GM21576 (cell line): ENCODE measurements at regions not wholly inside any gene's neighbourhood (a gene's known extent, or its start where the extent isn't known, plus 50 kb on each side); places are given as distances from the start of the nearest gene placed in this dataset.
"Not testable (repeated sequence)": the region's sequence is repeated elsewhere in the genome, so short reads cannot be mapped to it uniquely, and the experiment has no call there.

ENCODE experiments used
- ATAC-seq: cut with Tn5 transposase; IDR thresholded peaks from one replicate; pipeline ENCODE4 v1.9.1; 2021; ENCODE audit warnings: mild to moderate bottlenecking, moderate library complexity; ENCODE audit not compliant: unreplicated experiment

- ATAC-seq = not testable (repeated sequence)
These were observed 53.9 kb downstream of the CDRT15L2 start for GRCh38 chr17:20633268-20634059.

- not testable (repeated sequence) for ATAC-seq
These were observed 60.6 kb downstream of the CDRT15L2 start for GRCh38 chr17:20640147-20640546.

GRCh38 chr17:20646661-20647272 lies 67.2 kb downstream of the CDRT15L2 start:
- ATAC-seq = not testable (repeated sequence)

- peak; percentile 81 for ATAC-seq
These were observed 69.7 kb downstream of the CDRT15L2 start for GRCh38 chr17:20649097-20649767.

- ATAC-seq = not testable (repeated sequence)
These were observed 71.5 kb downstream of the CDRT15L2 start for GRCh38 chr17:20651022-20651421.

GRCh38 chr17:20651736-20652135 lies 72.2 kb downstream of the CDRT15L2 start:
- not testable (repeated sequence) for ATAC-seq

GRCh38 chr17:20653391-20653790 lies 73.9 kb downstream of the CDRT15L2 start:
- not testable (repeated sequence) for ATAC-seq

- ATAC-seq = not testable (repeated sequence)
These were observed 74.6 kb downstream of the CDRT15L2 start for GRCh38 chr17:20654114-20654513.

GRCh38 chr17:20654575-20654974 lies 75.1 kb downstream of the CDRT15L2 start:
- ATAC-seq = not testable (repeated sequence)

GRCh38 chr17:20665103-20665955 lies 85.8 kb downstream of the CDRT15L2 start:
- ATAC-seq = not testable (repeated sequence)

GRCh38 chr17:20666689-20667088 lies 87.2 kb downstream of the CDRT15L2 start:
- ATAC-seq = not testable (repeated sequence)

GRCh38 chr17:20667712-20668111 lies 88.2 kb downstream of the CDRT15L2 start:
- not testable (repeated sequence) for ATAC-seq

- not testable (repeated sequence) for ATAC-seq
These were observed 88.8 kb downstream of the CDRT15L2 start for GRCh38 chr17:20668316-20668715.

- not testable (repeated sequence) for ATAC-seq
These were observed 89.3 kb downstream of the CDRT15L2 start for GRCh38 chr17:20668868-20669267.

GRCh38 chr17:20670506-20670905 lies 91.0 kb downstream of the CDRT15L2 start:
- ATAC-seq = not testable (repeated sequence)

- ATAC-seq = not testable (repeated sequence)
These were observed 94.8 kb downstream of the CDRT15L2 start for GRCh38 chr17:20674374-20674773.

- ATAC-seq = not testable (repeated sequence)
These were observed 96.2 kb downstream of the CDRT15L2 start for GRCh38 chr17:20675707-20676106.

- ATAC-seq = not testable (repeated sequence)
These were observed 97.1 kb downstream of the CDRT15L2 start for GRCh38 chr17:20676656-20677055.

- ATAC-seq = not testable (repeated sequence)
These were observed 97.9 kb downstream of the CDRT15L2 start for GRCh38 chr17:20677469-20677868.

- not testable (repeated sequence) for ATAC-seq
These were observed 98.9 kb downstream of the CDRT15L2 start for GRCh38 chr17:20678424-20678823.
